IPS-15b (cell line): ENCODE measurements at regions not wholly inside any gene's neighbourhood (a gene's known extent, or its start where the extent isn't known, plus 50 kb on each side); places are given as distances from the start of the nearest gene placed in this dataset.

Experiments used
- H3K27me3 ChIP-seq: one replicate; pipeline ENCODE4 v1.6.1; 2013; ENCODE audit warnings: low read length; ENCODE audit not compliant: control insufficient read depth, insufficient read depth
- H3K36me3 ChIP-seq: one replicate; pipeline ENCODE4 v1.6.1; 2013; ENCODE audit warnings: low read length; ENCODE audit not compliant: control insufficient read depth, insufficient read depth
- H3K4me1 ChIP-seq: one replicate; pipeline ENCODE4 v1.6.1; 2013; ENCODE audit warnings: mild to moderate bottlenecking, low read length; ENCODE audit not compliant: control insufficient read depth, insufficient read depth
- H3K4me3 ChIP-seq: one replicate; pipeline ENCODE4 v1.5.1; 2013; ENCODE audit warnings: low read depth, low read length
- H3K9ac ChIP-seq: one replicate; pipeline ENCODE4 v1.6.1; 2013; ENCODE audit warnings: low read depth, mild to moderate bottlenecking, low read length
- H3K9me3 ChIP-seq: one replicate; pipeline ENCODE4 v1.6.1; 2013; ENCODE audit warnings: mild to moderate bottlenecking, low read length; ENCODE audit not compliant: control insufficient read depth, insufficient read depth

DNA sequence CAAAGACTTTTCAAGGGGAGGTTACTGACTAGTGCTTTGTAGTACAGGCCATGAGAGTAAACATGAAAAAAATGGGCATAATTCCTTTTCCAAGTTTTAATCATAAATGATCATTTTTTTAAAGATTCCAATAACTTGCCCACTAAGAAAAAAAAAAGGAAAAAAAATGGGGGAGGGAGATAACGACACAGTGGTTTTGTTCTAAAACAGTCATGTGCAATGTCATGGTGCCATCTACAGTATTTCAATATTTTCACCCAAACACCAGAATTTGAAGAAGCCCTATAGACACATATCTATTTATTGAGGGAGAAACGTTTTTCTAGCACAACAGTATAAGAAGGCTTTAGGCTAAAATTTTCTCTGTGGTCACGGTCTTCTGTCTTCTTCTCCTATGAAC lies 250.2 kb downstream of the LTN1 start:
- H3K4me3 ChIP-seq = no peak overlapping the region

DNA sequence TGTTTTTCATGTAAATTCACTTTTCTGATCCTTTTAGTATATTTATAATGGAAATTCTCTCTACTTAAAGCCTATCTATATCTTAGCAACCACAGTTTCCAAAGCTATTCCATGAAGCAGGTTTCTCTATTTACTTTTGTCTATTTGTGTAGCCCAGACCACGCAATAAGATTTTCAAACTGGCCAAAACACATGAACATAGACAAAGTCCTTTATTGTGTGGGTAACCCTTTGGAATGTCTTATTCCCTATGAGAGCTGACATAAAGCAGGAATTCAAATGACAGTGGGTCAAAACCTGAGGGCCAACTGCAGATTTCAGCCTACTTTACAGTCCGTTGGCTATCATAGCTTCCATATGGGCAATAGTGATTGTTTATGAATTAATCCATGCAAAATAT lies 252.6 kb downstream of the LTN1 start:
- Histone ChIP-seq H3K9ac (no peak overlapping the region), H3K36me3 (no peaks in the 10 kb centered on the region), H3K27me3 (no peaks in the 10 kb centered on the region), H3K4me1 (peaks cover 8% of the 10 kb centered on the region), H3K4me3 (no peak overlapping the region), H3K9me3 (no peaks in the 10 kb centered on the region)

More for the DNA sequence above, 250.2 kb downstream of the LTN1 start:
- Histone ChIP-seq H3K9ac (no peak overlapping the region), H3K4me1 (peaks cover 8% of the 10 kb centered on the region), H3K9me3 (no peaks in the 10 kb centered on the region), H3K36me3 (no peaks in the 10 kb centered on the region), H3K27me3 (no peaks in the 10 kb centered on the region)

DNA sequence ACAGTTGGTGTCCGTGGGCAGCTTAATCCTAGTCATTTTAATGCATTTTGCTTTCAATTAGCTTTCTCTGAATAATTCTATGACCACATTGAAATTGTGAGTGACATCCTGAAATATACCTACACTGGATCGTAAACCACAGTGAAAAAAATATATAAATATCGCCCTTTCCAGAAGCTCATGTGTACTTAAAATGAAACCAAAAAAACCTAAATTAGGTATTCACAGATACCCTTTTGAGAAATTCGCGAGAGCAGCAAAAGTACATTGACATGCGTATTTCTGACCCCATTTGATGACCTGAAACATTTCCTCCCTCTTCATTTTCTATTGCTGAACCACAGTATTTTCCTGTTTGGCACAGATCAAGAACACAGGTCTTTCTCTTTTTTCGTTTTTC lies 253.8 kb downstream of the LTN1 start:
- H3K27me3 ChIP-seq = no peaks in the 10 kb centered on the region
- H3K9me3 ChIP-seq = no peaks in the 10 kb centered on the region
- no peak overlapping the region for H3K4me3 ChIP-seq

DNA sequence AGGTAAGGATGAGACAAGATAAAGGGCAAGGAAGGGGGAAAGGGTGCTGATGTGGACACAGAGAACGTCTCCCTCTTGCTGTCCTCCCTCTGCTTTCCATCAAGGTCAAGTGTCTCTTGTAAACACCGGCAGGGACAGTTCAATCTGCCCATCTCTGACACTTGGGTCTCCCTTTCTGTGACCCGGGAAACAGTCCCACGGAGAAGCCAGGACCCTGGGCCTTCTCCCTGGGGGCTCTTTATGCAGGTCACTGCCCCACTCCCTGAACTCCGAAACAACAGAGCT lies 254.3 kb downstream of the LTN1 start:
- no peak overlapping the region for H3K9ac ChIP-seq
- no peaks in the 10 kb centered on the region for H3K9me3 ChIP-seq
- H3K4me3 ChIP-seq = no peak overlapping the region
- H3K27me3 ChIP-seq = no peaks in the 10 kb centered on the region
- H3K36me3 ChIP-seq = no peaks in the 10 kb centered on the region
- H3K4me1 ChIP-seq = peaks cover 8% of the 10 kb centered on the region

More for the DNA sequence above, 253.8 kb downstream of the LTN1 start:
- Histone ChIP-seq H3K36me3 (no peaks in the 10 kb centered on the region), H3K9ac (no peak overlapping the region), H3K4me1 (peaks cover 8% of the 10 kb centered on the region)

DNA sequence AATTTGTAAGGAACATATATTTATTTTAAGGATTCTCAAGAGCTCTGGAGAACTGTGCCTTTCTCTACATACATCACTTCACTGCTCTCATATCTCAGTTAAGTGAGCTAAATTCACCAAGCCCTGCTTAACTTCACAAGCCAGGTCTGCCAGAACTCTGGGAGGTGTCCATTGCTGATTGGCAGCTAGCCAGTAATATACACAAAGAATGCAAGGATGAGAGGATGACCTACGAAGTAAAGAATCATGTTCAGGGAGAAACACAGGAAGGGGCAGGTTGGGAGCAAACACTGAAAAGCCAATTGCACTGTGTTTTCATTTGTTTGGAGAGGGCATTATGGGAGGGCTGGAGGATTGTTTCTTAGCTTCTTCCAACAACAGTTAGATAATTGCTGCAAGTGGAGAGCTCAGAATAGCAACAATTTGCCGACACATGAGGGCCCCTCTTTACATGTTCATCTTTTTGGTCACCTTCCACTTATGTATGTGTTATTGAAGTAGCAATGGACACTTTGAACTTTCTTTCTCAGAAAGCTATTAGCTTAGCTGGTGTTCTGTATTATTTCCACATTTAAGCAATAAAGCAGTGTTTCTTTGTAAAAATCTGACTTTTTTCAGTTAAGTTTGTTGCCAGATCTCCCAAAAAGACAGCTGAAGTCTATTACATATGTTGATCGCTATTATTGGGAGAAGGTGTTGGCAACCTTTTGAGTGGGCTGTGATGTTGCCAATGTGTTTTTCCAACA lies 254.8 kb downstream of the LTN1 start:
- Histone ChIP-seq H3K27me3 (no peaks in the 10 kb centered on the region), H3K4me3 (no peak overlapping the region), H3K4me1 (peaks cover 8% of the 10 kb centered on the region), H3K9ac (no peak overlapping the region), H3K9me3 (no peaks in the 10 kb centered on the region), H3K36me3 (no peaks in the 10 kb centered on the region)

DNA sequence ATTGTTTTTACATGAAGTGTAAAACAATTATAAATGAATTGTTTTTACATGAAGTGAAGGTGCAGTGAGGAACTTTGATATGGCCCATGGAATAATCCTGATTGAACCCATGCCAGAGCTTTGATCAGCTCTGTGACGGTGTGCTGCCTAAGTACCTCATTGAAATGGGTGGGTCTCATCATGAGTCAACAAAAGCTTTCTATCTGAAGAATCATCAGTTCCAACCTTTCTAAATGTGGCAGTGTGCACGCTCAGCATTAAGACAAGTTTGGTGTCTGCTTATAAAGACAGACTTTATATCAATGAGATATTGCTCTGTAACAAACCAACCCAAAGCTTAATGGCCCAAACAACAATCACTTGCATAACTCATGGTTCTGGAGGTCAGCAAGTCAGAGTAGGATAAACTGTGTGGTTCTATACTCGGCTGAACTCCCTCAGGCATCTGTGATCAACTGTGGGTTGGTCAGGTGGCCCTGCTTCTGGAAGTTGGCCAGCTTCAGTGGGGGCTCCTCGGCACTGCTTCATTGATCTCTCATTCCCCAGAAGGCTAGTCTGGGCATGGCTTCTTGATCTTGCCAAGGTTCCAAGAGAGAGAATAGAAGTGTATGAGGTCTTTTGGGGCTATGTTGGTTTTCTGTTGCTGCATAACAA lies 258.0 kb downstream of the LTN1 start:
- Histone ChIP-seq H3K4me3 (no peak overlapping the region), H3K27me3 (no peaks in the 10 kb centered on the region), H3K4me1 (peaks cover 7% of the 10 kb centered on the region), H3K9me3 (no peaks in the 10 kb centered on the region), H3K9ac (no peak overlapping the region), H3K36me3 (no peaks in the 10 kb centered on the region)

DNA sequence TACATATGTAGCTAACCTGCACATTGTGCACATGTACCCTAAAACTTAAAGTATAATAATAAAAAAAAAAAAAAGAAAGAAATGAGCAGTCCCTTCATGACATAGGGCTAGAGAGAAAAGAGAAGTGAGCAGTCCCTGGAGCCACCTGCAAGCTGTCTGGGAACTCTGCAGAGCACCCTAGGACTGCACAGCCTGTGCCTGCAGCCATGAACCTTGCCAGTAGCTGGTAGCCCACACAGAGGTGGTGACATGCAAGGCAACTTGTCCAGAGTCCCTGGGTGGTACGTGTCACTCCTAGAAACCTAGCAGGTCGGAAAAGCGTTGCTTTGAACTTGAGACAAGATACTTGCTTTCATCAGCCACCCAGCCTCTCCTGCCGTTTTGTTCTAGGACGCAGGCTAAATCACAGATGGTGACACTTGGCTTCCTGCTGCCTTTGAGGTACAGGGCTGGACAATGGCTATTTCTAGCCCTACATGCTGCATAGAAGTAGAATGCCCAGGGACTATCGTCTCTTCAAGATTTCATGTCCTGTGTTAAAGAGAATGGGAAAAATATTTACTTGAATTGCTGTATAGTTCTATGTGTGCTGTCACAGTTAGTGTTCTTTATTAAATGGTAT lies 260.9 kb downstream of the LTN1 start:
- Histone ChIP-seq H3K9me3 (no peaks in the 10 kb centered on the region), H3K4me3 (no peak overlapping the region), H3K4me1 (no peaks in the 10 kb centered on the region), H3K27me3 (no peaks in the 10 kb centered on the region), H3K36me3 (no peaks in the 10 kb centered on the region), H3K9ac (no peak overlapping the region)

DNA sequence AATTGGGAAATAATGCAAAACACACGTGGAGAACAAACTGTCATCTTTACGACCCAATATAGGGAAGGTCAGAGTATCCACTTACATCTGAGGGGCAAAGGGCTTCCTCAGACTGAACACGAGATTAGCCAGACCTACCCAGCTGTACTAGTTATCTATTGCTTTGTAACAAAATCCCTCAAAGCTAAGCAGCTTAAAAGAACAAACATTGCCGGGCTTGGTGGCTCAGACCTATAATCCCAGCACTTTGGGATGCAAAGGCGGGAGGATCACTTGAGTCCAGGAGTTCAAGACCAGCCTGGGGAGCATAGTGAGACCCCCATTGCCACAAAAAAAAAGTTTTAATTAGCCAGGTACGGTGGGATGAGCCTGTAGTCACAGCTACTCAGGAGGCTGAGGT lies 262.8 kb downstream of the LTN1 start:
- Histone ChIP-seq H3K4me1 (no peaks in the 10 kb centered on the region), H3K9me3 (no peaks in the 10 kb centered on the region), H3K4me3 (no peak overlapping the region), H3K9ac (no peak overlapping the region), H3K36me3 (no peaks in the 10 kb centered on the region), H3K27me3 (no peaks in the 10 kb centered on the region)

DNA sequence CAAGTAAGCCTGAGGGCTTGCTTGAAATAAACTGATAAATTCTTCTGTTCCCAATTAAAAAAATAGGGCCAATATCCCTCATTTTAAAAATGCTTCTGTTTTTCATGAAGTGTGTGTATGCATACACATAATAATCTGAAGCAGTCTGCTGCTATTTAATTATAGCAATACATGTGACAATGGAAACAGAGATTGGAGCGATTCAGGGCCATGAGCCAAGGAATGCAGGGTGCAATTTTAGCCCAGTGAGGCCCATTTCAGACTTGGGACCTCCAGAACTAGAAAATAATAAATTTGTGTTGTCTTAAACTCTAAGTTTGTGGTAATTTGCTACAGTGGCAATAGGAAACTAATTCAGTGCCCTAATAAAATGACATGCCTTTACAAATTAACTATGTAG lies 264.9 kb downstream of the LTN1 start:
- H3K36me3 ChIP-seq = no peaks in the 10 kb centered on the region
- no peaks in the 10 kb centered on the region for H3K27me3 ChIP-seq
- H3K4me1 ChIP-seq = no peaks in the 10 kb centered on the region
- H3K9ac ChIP-seq = no peak overlapping the region
- no peaks in the 10 kb centered on the region for H3K9me3 ChIP-seq
- H3K4me3 ChIP-seq = no peak overlapping the region

DNA sequence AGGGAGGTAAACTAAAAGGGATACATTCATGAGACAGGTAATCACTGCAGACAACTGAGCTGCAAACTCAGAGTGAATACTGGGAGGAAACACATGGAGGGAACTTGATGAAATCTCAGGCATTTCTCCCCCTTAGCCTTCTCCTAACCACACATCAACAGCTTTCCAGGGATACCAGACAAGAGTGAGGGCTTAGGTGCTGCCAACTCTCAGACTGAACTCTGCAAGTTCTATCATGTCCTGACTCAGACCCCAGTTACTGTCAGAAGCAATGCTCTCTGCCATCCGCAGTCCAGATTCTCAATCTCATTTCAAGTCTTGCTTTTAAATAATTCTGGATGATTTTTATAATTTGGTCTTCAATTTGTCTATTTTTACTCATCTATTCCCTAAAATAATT lies 267.3 kb downstream of the LTN1 start:
- H3K27me3 ChIP-seq = no peaks in the 10 kb centered on the region

DNA sequence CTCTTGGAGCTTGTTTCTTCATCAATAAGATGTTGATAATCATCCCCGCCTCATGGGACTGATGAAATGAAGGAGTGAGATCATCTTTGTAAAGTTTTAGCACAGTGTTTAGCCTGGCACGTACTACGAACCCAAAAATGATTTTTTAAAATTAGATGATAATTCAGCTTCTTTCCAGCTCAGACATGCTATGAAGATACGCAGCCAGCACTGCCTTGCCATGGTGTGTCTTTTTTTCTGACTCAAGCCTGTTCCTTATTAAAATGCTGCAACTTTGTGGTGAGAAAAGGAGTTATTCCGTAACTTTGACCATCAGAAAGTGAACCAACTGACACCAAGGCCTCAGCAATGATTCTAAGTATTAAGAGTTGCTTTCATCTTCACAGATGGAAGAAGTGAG lies 269.0 kb downstream of the LTN1 start:
- H3K9me3 ChIP-seq = no peaks in the 10 kb centered on the region
- H3K27me3 ChIP-seq = no peaks in the 10 kb centered on the region
- H3K36me3 ChIP-seq = no peaks in the 10 kb centered on the region
- H3K9ac ChIP-seq = no peak overlapping the region
- H3K4me3 ChIP-seq = no peak overlapping the region
- H3K4me1 ChIP-seq = no peaks in the 10 kb centered on the region

More for the DNA sequence above, 267.3 kb downstream of the LTN1 start:
- Histone ChIP-seq H3K9me3 (no peaks in the 10 kb centered on the region), H3K9ac (no peak overlapping the region), H3K36me3 (no peaks in the 10 kb centered on the region), H3K4me3 (no peak overlapping the region), H3K4me1 (no peaks in the 10 kb centered on the region)

DNA sequence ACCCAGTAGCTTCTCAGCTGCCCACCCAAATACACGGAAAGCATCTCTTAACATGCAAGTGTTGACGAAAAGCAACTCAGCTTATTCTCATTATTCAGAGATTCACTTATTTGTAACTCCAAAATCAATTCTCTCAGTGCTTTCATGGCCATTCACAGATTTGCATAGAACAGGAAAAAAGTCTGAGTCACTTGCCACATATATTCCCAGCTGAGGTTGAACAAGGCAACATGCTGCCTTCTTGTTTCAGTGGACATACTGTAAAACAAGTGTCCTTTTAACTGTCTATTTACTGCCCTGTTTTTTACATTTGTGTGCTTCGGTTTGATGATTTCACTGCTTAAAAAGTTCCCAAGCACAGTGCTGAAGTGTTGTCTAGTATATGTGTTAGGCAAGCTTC lies 273.0 kb downstream of the LTN1 start:
- Histone ChIP-seq H3K36me3 (no peaks in the 10 kb centered on the region), H3K27me3 (no peaks in the 10 kb centered on the region), H3K9me3 (no peaks in the 10 kb centered on the region), H3K9ac (no peak overlapping the region), H3K4me1 (no peaks in the 10 kb centered on the region), H3K4me3 (no peak overlapping the region)
